CD4-positive, alpha-beta T cell treated with Interleukin-6 for 4 hours (primary cell): ENCODE measurements at regions not wholly inside any gene's neighbourhood (a gene's known extent, or its start where the extent isn't known, plus 50 kb on each side); places are given as distances from the start of the nearest gene placed in this dataset.

Source experiments
- DNase-seq: peaks from one replicate; pipeline ENCODE4 v3.0.0-alpha.2; 2020; ENCODE audit warnings: mixed read lengths

- DNase-seq: no peak
Measured at GRCh38 chr4:24279469-24279868, 304.9 kb downstream of the DHX15 start.

- no peak for DNase-seq
Measured at GRCh38 chr4:24278693-24279092, 305.7 kb downstream of the DHX15 start.

- no peak for DNase-seq
Measured at GRCh38 chr4:24274381-24274941, 309.9 kb downstream of the DHX15 start.

GRCh38 chr4:24273136-24273535, 311.2 kb downstream of the DHX15 start:
- DNase-seq: no peak

- DNase-seq: no peak
Measured at GRCh38 chr4:24266951-24267722, 317.2 kb downstream of the DHX15 start.

- DNase-seq: no peak
Measured at GRCh38 chr4:24265989-24266388, 318.4 kb downstream of the DHX15 start.

GRCh38 chr4:24262616-24263015, 321.7 kb downstream of the DHX15 start:
- no peak for DNase-seq

- DNase-seq: no peak
Measured at GRCh38 chr4:24262084-24262483, 322.3 kb downstream of the DHX15 start.

GRCh38 chr4:24260923-24261564, 323.3 kb downstream of the DHX15 start:
- no peak for DNase-seq

GRCh38 chr4:24260133-24260715, 324.1 kb downstream of the DHX15 start:
- DNase-seq: no peak

- DNase-seq: no peak
Measured at GRCh38 chr4:24256547-24256946, 327.8 kb downstream of the DHX15 start.

GRCh38 chr4:24256066-24256465, 328.3 kb downstream of the DHX15 start:
- no peak for DNase-seq

- no peak for DNase-seq
Measured at GRCh38 chr4:24252121-24252520, 332.2 kb downstream of the DHX15 start.

GRCh38 chr4:24251589-24251988, 332.8 kb downstream of the DHX15 start:
- DNase-seq: no peak

GRCh38 chr4:24249972-24250371, 334.4 kb downstream of the DHX15 start:
- no peak for DNase-seq

- DNase-seq: no peak
Measured at GRCh38 chr4:24248674-24249630, 335.4 kb downstream of the DHX15 start.

- no peak for DNase-seq
Measured at GRCh38 chr4:24245491-24245820, 338.9 kb downstream of the DHX15 start.

GRCh38 chr4:24244663-24245490, 339.5 kb downstream of the DHX15 start:
- no peak for DNase-seq

GRCh38 chr4:24243641-24244040, 340.7 kb downstream of the DHX15 start:
- DNase-seq: no peak

- no peak for DNase-seq
Measured at GRCh38 chr4:24241511-24241910, 342.8 kb downstream of the DHX15 start.

- no peak for DNase-seq
Measured at GRCh38 chr4:24240655-24241054, 343.7 kb downstream of the DHX15 start.

- DNase-seq: no peak
Measured at GRCh38 chr4:24237709-24238108, 346.6 kb downstream of the DHX15 start.
